GM12891 (cell line): ENCODE measurements at regions not wholly inside any gene's neighbourhood (a gene's known extent, or its start where the extent isn't known, plus 50 kb on each side); places are given as distances from the start of the nearest gene placed in this dataset.

ENCODE experiments used
- POLR2A ChIP-seq: IDR thresholded peaks from 2 replicates; pipeline ENCODE4 v1.6.1; 2011; ENCODE audit warnings: low read depth, low read length, control low read depth
- POLR2AphosphoS5 ChIP-seq: IDR thresholded peaks from 2 replicates; pipeline ENCODE4 v1.6.1; 2011; ENCODE audit warnings: low read depth, low read length, control low read depth
- POU2F2 ChIP-seq: IDR thresholded peaks from 2 replicates; pipeline ENCODE4 v1.6.1; 2011; ENCODE audit warnings: low read depth, mild to moderate bottlenecking, control low read depth, low read length, moderate library complexity
- SPI1 ChIP-seq: IDR thresholded peaks from 2 replicates; pipeline ENCODE4 v1.6.1; 2011; ENCODE audit warnings: low read depth, low read length, control low read depth
- TAF1 ChIP-seq: IDR thresholded peaks from 2 replicates; pipeline ENCODE4 v1.6.1; 2011; ENCODE audit warnings: low read depth, low read length, control low read depth

- TF ChIP-seq POLR2A (no peak), POLR2AphosphoS5 (no peak), SPI1 (no peak), POU2F2 (no peak), TAF1 (no peak)
These were observed 130.9 kb upstream of the SEC14L1 start for GRCh38 chr17:77009877-77010276.
